ENCODE measurements at regions not wholly inside any gene's neighbourhood (a gene's known extent, or its start where the extent isn't known, plus 50 kb on each side); places are given as distances from the start of the nearest gene placed in this dataset.

DNA sequence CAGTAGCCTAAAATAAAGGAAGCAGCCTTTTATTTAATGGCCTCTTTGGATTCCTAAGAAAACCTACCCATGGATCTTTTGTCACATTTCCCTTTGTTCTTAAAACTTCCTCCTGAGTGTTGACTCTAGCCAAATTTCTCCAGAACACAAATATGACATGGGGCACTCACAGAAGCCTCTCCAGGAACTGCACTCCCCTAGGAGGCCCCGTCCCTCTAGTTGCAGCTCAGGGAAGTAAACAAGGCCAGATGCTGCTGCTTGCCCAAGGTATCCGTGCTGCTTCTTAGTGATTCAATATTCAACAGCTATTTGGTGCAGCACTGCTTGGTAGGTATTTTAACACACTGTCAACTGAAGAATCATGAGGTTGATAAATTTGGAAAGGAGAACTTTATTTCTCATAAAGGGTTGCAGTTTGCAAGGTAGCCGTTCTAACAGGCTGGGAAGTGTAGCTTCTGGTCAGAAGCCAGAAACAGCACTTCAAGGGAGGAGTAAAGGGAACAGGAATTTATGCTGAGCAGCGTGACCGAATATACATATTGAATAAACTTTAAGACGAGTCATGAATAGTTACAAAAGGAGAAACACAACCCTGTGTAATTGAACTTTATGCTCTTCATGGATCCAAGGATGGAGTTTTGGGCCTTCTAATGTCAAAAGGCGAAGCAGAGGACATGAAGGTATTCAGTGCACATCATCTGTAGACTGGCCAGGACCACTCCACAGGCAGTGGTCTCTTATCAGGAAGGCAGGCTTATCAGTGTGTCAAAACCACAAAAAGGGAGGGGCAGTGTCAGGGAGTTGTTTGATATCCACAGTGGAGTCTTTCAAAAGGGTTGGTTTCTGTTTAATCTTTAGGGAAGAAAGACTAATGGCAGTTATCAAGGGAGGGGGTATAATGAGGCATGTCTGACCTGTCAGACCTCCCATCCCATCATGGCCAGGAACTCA, 63.3 kb downstream of the CD24 start:
- Histone ChIP-seq H3K36me3 (ENCODE audit: control insufficient read depth in 4 of 4, insufficient read depth in 3 of 4, low read depth in 1 of 4, low read length in 3 of 4) (no peaks in the 10 kb centered on the region), H3K9ac (ENCODE audit: low read depth in 1 of 2, low read length in 2 of 2) (no peak overlapping the region), H3K4me3 (ENCODE audit: low read depth in 1 of 3, low read length in 3 of 3) (no peak overlapping the region), H3K4me1 (ENCODE audit: control insufficient read depth in 4 of 4, insufficient read depth in 4 of 4, low read length in 3 of 4) (no peaks in the 10 kb centered on the region), H3K9me3 (ENCODE audit: control insufficient read depth in 4 of 4, low read length in 3 of 4) (no peaks in the 10 kb centered on the region), H3K27ac (ENCODE audit: low read depth in 1 of 2, low read length in 2 of 2) (no peak overlapping the region), H3K27me3 (ENCODE audit: control insufficient read depth in 4 of 4, insufficient read depth in 4 of 4, low read length in 3 of 4) (no peaks in the 10 kb centered on the region)
- 75% methylated on average over 7 of the region's 7 CpGs for WGBS
- DNase-seq (ENCODE audit: low spot score) = no peak
- TF ChIP-seq RXRA (IDR thresholded peaks at IDR 0.05) (no peak), TAF1 (conservative IDR thresholded peaks at IDR 0.05) (no peak), NR2F2 (IDR thresholded peaks at IDR 0.05) (no peak), GABPA (IDR thresholded peaks at IDR 0.05 in 1 of 2, conservative IDR thresholded peaks at IDR 0.05 in 1 of 2) (no peak)
- TF ChIP-seq, protein P1, sequence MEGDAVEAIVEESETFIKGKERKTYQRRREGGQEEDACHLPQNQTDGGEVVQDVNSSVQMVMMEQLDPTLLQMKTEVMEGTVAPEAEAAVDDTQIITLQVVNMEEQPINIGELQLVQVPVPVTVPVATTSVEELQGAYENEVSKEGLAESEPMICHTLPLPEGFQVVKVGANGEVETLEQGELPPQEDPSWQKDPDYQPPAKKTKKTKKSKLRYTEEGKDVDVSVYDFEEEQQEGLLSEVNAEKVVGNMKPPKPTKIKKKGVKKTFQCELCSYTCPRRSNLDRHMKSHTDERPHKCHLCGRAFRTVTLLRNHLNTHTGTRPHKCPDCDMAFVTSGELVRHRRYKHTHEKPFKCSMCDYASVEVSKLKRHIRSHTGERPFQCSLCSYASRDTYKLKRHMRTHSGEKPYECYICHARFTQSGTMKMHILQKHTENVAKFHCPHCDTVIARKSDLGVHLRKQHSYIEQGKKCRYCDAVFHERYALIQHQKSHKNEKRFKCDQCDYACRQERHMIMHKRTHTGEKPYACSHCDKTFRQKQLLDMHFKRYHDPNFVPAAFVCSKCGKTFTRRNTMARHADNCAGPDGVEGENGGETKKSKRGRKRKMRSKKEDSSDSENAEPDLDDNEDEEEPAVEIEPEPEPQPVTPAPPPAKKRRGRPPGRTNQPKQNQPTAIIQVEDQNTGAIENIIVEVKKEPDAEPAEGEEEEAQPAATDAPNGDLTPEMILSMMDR (IDR thresholded peaks at IDR 0.05; ENCODE audit: low read depth, low read length, missing input control) = no peak

DNA sequence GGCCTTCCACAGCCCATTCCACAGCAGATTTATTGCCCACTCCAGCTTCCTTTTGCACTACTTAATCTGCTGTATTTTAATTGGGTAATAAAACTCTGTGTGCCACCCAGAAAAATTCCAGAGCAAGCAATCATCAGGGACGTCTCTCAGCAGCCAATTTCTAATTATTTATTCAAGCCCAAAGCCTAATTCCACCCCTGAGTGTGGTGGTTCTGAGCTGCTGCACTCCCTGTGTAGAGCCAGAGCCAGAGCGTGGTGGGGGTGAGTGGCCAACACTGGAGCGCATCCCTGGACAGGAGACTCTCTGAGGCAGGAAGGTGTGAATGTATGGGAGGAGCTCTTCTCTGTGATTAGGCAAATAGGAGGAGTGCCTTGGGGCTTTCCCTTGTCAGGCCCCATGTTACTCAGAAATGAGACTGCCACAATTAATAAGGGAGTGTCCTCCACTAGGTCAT, 66.1 kb downstream of the CD24 start:
- Histone ChIP-seq H3K27me3 (ENCODE audit: control insufficient read depth in 4 of 4, insufficient read depth in 4 of 4, low read length in 3 of 4) (no peaks in the 10 kb centered on the region), H3K4me1 (ENCODE audit: control insufficient read depth in 4 of 4, insufficient read depth in 4 of 4, low read length in 3 of 4) (no peaks in the 10 kb centered on the region), H3K4me3 (ENCODE audit: low read depth in 1 of 3, low read length in 3 of 3) (no peak overlapping the region), H3K9me3 (ENCODE audit: control insufficient read depth in 4 of 4, low read length in 3 of 4) (no peaks in the 10 kb centered on the region), H3K36me3 (ENCODE audit: control insufficient read depth in 4 of 4, insufficient read depth in 3 of 4, low read depth in 1 of 4, low read length in 3 of 4) (no peaks in the 10 kb centered on the region), H3K27ac (ENCODE audit: low read depth in 1 of 2, low read length in 2 of 2) (no peak overlapping the region), H3K9ac (ENCODE audit: low read depth in 1 of 2, low read length in 2 of 2) (no peak overlapping the region)
- TF ChIP-seq EGR1 (IDR thresholded peaks at IDR 0.05; ENCODE audit: low read depth in 2 of 2) (no peak), TAF1 (conservative IDR thresholded peaks at IDR 0.05) (no peak), RAD21 (IDR thresholded peaks at IDR 0.05) (no peak), HNF4A (conservative IDR thresholded peaks at IDR 0.05) (no peak), HNF4G (IDR thresholded peaks at IDR 0.05) (no peak), YY1 (IDR thresholded peaks at IDR 0.05) (no peak)
- TF ChIP-seq, protein P2, sequence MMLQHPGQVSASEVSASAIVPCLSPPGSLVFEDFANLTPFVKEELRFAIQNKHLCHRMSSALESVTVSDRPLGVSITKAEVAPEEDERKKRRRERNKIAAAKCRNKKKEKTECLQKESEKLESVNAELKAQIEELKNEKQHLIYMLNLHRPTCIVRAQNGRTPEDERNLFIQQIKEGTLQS (IDR thresholded peaks at IDR 0.05) = no peak
- DNase-seq (ENCODE audit: low spot score) = no peak
- WGBS = 55% methylated on average over 3 of the region's 3 CpGs

DNA sequence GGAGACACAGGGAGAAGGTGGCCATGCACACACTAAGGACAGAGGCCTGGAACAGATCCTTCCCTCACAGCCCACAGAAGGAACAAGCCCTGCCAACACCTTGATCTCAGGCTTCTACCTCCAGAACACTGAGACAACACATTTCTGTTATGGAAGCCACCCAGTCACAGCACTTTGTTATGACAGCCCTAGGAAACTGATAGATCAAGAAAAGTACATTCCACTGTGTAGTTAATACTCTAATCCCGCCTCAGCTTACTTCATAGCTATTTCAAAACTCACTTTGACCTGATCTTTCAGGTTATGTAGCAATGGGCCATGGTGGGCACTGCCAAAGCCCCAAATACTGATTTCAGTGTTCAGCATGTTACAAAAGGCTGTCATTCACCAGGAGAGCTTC, 66.8 kb downstream of the CD24 start:
- DNase-seq (ENCODE audit: low spot score) = no peak
- Histone ChIP-seq H3K36me3 (ENCODE audit: control insufficient read depth in 4 of 4, insufficient read depth in 3 of 4, low read depth in 1 of 4, low read length in 3 of 4) (no peaks in the 10 kb centered on the region), H3K27ac (ENCODE audit: low read depth in 1 of 2, low read length in 2 of 2) (no peak overlapping the region), H3K9ac (ENCODE audit: low read depth in 1 of 2, low read length in 2 of 2) (no peak overlapping the region), H3K27me3 (ENCODE audit: control insufficient read depth in 4 of 4, insufficient read depth in 4 of 4, low read length in 3 of 4) (no peaks in the 10 kb centered on the region), H3K4me3 (ENCODE audit: low read depth in 1 of 3, low read length in 3 of 3) (no peak overlapping the region), H3K9me3 (ENCODE audit: control insufficient read depth in 4 of 4, low read length in 3 of 4) (no peaks in the 10 kb centered on the region), H3K4me1 (ENCODE audit: control insufficient read depth in 4 of 4, insufficient read depth in 4 of 4, low read length in 3 of 4) (no peaks in the 10 kb centered on the region)
- TF ChIP-seq RXRA (IDR thresholded peaks at IDR 0.05) (no peak), RAD21 (IDR thresholded peaks at IDR 0.05) (no peak)
- TF ChIP-seq, protein P1 (IDR thresholded peaks at IDR 0.05; ENCODE audit: low read depth, low read length, missing input control) = no peak
- 67% methylated on average over 1 of the region's 1 CpG for WGBS
